PC-3 (cell line): ENCODE measurements at regions not wholly inside any gene's neighbourhood (a gene's known extent, or its start where the extent isn't known, plus 50 kb on each side); places are given as distances from the start of the nearest gene placed in this dataset.

ENCODE experiments used
- CTCF ChIP-seq: fragments of 300-600 bp; sonication (generic); conservative IDR thresholded peaks from 2 replicates; pipeline ENCODE4 v1.5.1; 2017; ENCODE audit warnings: antibody characterized with exemption, low read depth, mild to moderate bottlenecking, low read length
- EZH2 ChIP-seq: fragments of 300-600 bp; sonication (generic); IDR thresholded peaks from one replicate; pipeline ENCODE4 v1.6.1; 2017; ENCODE audit warnings: antibody characterized with exemption, mild to moderate bottlenecking, low read length; ENCODE audit not compliant: unreplicated experiment

GRCh38 chr12:89787763-89788162 lies 79.1 kb upstream of the ATP2B1 start:
- TF ChIP-seq CTCF, result no peak
- TF ChIP-seq EZH2, result no peak
